Neural cell (in vitro differentiated cells): ENCODE measurements at regions not wholly inside any gene's neighbourhood (a gene's known extent, or its start where the extent isn't known, plus 50 kb on each side); places are given as distances from the start of the nearest gene placed in this dataset.

Experiments
- H2AFZ ChIP-seq: fragments of 200-600, 300-800 bp; sonication (generic), shearing (Covaris generic); 2 replicates; pipeline ENCODE4 v1.6.0; 2014; ENCODE audit warnings: low read depth, mild to moderate bottlenecking, antibody characterized with exemption, low read length, moderate library complexity
- H3F3A ChIP-seq: fragments of 200-600 bp; shearing (Covaris generic); 2 replicates; pipeline ENCODE4 v1.6.1; 2016; ENCODE audit warnings: mild to moderate bottlenecking, moderate library complexity, mixed read lengths, antibody characterized with exemption, low read length; ENCODE audit not compliant: insufficient read depth, poor library complexity, severe bottlenecking
- H3K27ac ChIP-seq: fragments of 200-600, 300-800 bp; sonication (generic), shearing (Covaris generic); 2 replicates; pipeline ENCODE4 v1.5.1; 2014; ENCODE audit warnings: mild to moderate bottlenecking, low read length, moderate library complexity
- H3K27me3 ChIP-seq: fragments of 300-800, 200-600 bp; sonication (generic), shearing (Covaris generic); 2 replicates; pipeline ENCODE4 v1.6.0; 2014; ENCODE audit warnings: mild to moderate bottlenecking, low read depth, low read length, moderate library complexity; ENCODE audit not compliant: insufficient read depth
- H3K36me3 ChIP-seq: fragments of 300-800, 200-600 bp; sonication (generic), shearing (Covaris generic); 2 replicates; pipeline ENCODE4 v1.5.1; 2014; ENCODE audit warnings: mild to moderate bottlenecking, antibody characterized with exemption, low read length, moderate library complexity; ENCODE audit not compliant: insufficient read depth
- H3K4me2 ChIP-seq: fragments of 300-800, 200-600 bp; sonication (generic), shearing (Covaris generic); 2 replicates; pipeline ENCODE4 v1.6.0; 2014; ENCODE audit warnings: mild to moderate bottlenecking, low read length
- H3K4me3 ChIP-seq: fragments of 300-800, 200-600 bp; sonication (generic), shearing (Covaris generic); 2 replicates; pipeline ENCODE4 v1.5.1; 2014; ENCODE audit warnings: mild to moderate bottlenecking, low read length, moderate library complexity
- H3K79me2 ChIP-seq: fragments of 200-600 bp; shearing (Covaris generic); replicated peaks from 2 replicates; pipeline ENCODE4 v1.6.0; 2014; ENCODE audit warnings: mild to moderate bottlenecking, low read length, moderate library complexity; ENCODE audit not compliant: insufficient read depth
- H3K9ac ChIP-seq: fragments of 300-800, 200-600 bp; sonication (generic), shearing (Covaris generic); 2 replicates; pipeline ENCODE4 v1.6.1; 2016; ENCODE audit warnings: mild to moderate bottlenecking, low read length, mixed read lengths
- H3K9me2 ChIP-seq: fragments of 200-600 bp; shearing (Covaris generic); 2 replicates; pipeline ENCODE4 v1.6.1; 2016; ENCODE audit warnings: mild to moderate bottlenecking, low read length, mixed read lengths; ENCODE audit not compliant: insufficient read depth
- H3K9me3 ChIP-seq: fragments of 200-600, 300-800 bp; sonication (generic), shearing (Covaris generic); 2 replicates; pipeline ENCODE4 v1.6.1; 2016; ENCODE audit warnings: mild to moderate bottlenecking, mixed run types, low read length, moderate library complexity, mixed read lengths
- H4K20me1 ChIP-seq: fragments of 200-600 bp; shearing (Covaris generic); 2 replicates; pipeline ENCODE4 v1.6.1; 2016; ENCODE audit warnings: mild to moderate bottlenecking, mixed run types; ENCODE audit not compliant: insufficient read depth
- CTCF ChIP-seq: fragments of 450-650 bp; IDR thresholded peaks from 2 replicates; pipeline ENCODE4 v1.5.1; 2014; ENCODE audit warnings: antibody characterized with exemption, mild to moderate bottlenecking, moderate library complexity; ENCODE audit not compliant: poor library complexity, severe bottlenecking
- EP300 ChIP-seq: fragments of 450-650 bp; conservative IDR thresholded peaks from 2 replicates; pipeline ENCODE4 v1.6.1; 2014; ENCODE audit warnings: antibody characterized with exemption, mild to moderate bottlenecking, moderate library complexity; ENCODE audit not compliant: poor library complexity, severe bottlenecking
- EZH2 ChIP-seq: fragments of 200-600, 300-800 bp; shearing (Covaris generic), sonication (generic); IDR thresholded peaks from 2 replicates; pipeline ENCODE4 v1.6.1; 2014; ENCODE audit warnings: antibody characterized with exemption, low read length, borderline replicate concordance, mild to moderate bottlenecking; ENCODE audit not compliant: insufficient read depth, poor library complexity, severe bottlenecking
- MXI1 ChIP-seq: fragments of 450-650 bp; conservative IDR thresholded peaks from 2 replicates; pipeline ENCODE4 v1.6.1; 2014; ENCODE audit warnings: antibody characterized with exemption, mild to moderate bottlenecking; ENCODE audit not compliant: poor library complexity, severe bottlenecking
- POLR2AphosphoS5 ChIP-seq: IDR thresholded peaks from 2 replicates; pipeline ENCODE4 v1.6.1; 2012
- RAD21 ChIP-seq: fragments of 450-650 bp; conservative IDR thresholded peaks from 2 replicates; pipeline ENCODE4 v1.6.1; 2014; ENCODE audit warnings: antibody characterized with exemption, mild to moderate bottlenecking, moderate library complexity
- SMC3 ChIP-seq: fragments of 450-650 bp; conservative IDR thresholded peaks from 2 replicates; pipeline ENCODE4 v1.6.1; 2014; ENCODE audit warnings: antibody characterized with exemption, mild to moderate bottlenecking, moderate library complexity; ENCODE audit not compliant: poor library complexity
- TAF1 ChIP-seq: IDR thresholded peaks from 2 replicates; pipeline ENCODE4 v1.6.1; 2012; ENCODE audit warnings: low read depth
- TF ChIP-seq, protein P1 (sequence below): IDR thresholded peaks from 2 replicates; pipeline ENCODE4 v1.6.1; 2012; ENCODE audit warnings: borderline replicate concordance

DNA sequence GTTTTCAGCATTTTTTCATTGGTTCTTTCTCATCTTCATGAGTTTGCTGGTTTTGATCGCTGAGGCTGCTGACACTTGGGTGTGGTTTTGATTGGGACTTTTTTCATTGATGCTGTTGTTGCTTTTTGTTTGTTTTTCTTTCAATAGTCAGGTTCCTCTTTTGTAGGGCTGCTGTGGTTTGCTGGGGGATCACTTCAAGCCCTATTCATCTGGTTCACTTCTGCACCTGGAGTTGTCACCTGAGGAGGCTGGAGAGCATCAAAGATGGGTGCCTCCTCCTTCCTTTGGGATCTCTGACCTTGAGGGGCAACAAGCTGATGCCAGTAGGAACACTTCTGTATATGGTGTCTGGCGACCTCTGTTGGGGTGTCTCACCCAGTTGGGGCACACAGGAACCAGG, 1279.9 kb upstream of the TMPRSS15 start:
- H3F3A ChIP-seq: no peaks in the 10 kb centered on the region
- H3K4me2 ChIP-seq: no peak overlapping the region
- no peaks in the 10 kb centered on the region for H3K9me2 ChIP-seq
- no peak overlapping the region for H3K9ac ChIP-seq
- H3K4me3 ChIP-seq: no peak overlapping the region
- H3K27me3 ChIP-seq: no peaks in the 10 kb centered on the region
- no peaks in the 10 kb centered on the region for H4K20me1 ChIP-seq
- H2AFZ ChIP-seq: no peak overlapping the region
- no peaks in the 10 kb centered on the region for H3K9me3 ChIP-seq
- H3K27ac ChIP-seq: no peak overlapping the region
- no peaks in the 10 kb centered on the region for H3K36me3 ChIP-seq
- TF ChIP-seq POLR2AphosphoS5 (no peak), TAF1 (no peak), CTCF (no peak)
- H3K79me2 ChIP-seq: no peaks in the 10 kb centered on the region

DNA sequence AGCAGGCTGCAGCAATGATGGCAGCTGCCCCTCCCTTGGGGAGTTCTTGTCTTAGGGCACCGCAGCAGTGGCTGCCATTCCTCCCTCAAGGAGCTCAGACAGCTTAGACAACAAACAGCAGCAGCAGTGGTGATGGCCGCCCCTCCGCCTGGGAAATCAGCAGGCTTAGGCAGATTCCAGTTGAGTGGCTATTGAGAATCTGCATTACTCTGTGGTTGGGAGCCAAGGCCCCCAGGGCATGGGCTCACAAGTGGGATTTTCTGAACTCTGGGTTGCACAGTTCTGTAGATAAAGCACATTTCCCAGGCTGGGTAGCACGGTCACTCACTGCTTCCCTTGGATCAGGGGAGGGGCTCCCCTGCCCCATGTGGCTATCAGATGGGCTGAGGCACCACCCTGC, 1280.7 kb upstream of the TMPRSS15 start:
- TF ChIP-seq, protein P1, sequence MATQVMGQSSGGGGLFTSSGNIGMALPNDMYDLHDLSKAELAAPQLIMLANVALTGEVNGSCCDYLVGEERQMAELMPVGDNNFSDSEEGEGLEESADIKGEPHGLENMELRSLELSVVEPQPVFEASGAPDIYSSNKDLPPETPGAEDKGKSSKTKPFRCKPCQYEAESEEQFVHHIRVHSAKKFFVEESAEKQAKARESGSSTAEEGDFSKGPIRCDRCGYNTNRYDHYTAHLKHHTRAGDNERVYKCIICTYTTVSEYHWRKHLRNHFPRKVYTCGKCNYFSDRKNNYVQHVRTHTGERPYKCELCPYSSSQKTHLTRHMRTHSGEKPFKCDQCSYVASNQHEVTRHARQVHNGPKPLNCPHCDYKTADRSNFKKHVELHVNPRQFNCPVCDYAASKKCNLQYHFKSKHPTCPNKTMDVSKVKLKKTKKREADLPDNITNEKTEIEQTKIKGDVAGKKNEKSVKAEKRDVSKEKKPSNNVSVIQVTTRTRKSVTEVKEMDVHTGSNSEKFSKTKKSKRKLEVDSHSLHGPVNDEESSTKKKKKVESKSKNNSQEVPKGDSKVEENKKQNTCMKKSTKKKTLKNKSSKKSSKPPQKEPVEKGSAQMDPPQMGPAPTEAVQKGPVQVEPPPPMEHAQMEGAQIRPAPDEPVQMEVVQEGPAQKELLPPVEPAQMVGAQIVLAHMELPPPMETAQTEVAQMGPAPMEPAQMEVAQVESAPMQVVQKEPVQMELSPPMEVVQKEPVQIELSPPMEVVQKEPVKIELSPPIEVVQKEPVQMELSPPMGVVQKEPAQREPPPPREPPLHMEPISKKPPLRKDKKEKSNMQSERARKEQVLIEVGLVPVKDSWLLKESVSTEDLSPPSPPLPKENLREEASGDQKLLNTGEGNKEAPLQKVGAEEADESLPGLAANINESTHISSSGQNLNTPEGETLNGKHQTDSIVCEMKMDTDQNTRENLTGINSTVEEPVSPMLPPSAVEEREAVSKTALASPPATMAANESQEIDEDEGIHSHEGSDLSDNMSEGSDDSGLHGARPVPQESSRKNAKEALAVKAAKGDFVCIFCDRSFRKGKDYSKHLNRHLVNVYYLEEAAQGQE: no peak
- TF ChIP-seq RAD21 (no peak), POLR2AphosphoS5 (no peak), TAF1 (no peak), EZH2 (no peak), EP300 (no peak), SMC3 (no peak), CTCF (no peak), MXI1 (no peak)
- Histone ChIP-seq H3K9ac (no peak overlapping the region), H3K27ac (no peak overlapping the region), H3K9me2 (no peaks in the 10 kb centered on the region), H2AFZ (no peak overlapping the region), H3K4me2 (no peak overlapping the region), H3K36me3 (no peaks in the 10 kb centered on the region), H3F3A (no peaks in the 10 kb centered on the region), H3K9me3 (no peaks in the 10 kb centered on the region), H3K4me3 (no peak overlapping the region), H4K20me1 (no peaks in the 10 kb centered on the region), H3K27me3 (no peaks in the 10 kb centered on the region), H3K79me2 (no peaks in the 10 kb centered on the region)
